ENCODE measurements at regions not wholly inside any gene's neighbourhood (a gene's known extent, or its start where the extent isn't known, plus 50 kb on each side); places are given as distances from the start of the nearest gene placed in this dataset.

DNA sequence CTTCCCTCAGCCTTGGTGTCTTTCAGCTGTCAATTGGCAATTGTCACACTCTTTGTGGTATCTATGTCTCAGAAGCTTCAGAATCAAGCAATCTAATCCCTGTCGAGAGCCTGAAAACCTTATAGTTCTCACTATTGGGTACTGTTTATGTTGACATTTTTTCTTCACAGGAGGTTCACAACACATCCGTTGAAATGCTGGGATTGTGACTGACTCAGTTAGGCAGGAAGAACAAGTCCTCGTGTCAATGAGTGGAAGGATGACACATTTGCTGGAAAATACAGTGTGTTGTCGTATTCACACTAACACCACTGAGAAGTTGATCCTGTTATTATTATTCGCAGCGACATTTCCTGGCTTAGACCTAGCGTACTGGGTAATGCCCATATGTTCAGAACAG is 163.9 kb upstream of the CITED2 start:
- Mint-ChIP-seq H3K9me3 (ENCODE audit: unreplicated experiment) (no peaks in the 10 kb centered on the region), H3K36me3 (ENCODE audit: unreplicated experiment) (no peaks in the 10 kb centered on the region), H3K4me1 (ENCODE audit: low read depth, unreplicated experiment) (peaks cover 4% of the 10 kb centered on the region), H3K4me3 (ENCODE audit: unreplicated experiment) (no peak overlapping the region), H3K27me3 (ENCODE audit: unreplicated experiment) (no peaks in the 10 kb centered on the region), H3K27ac (ENCODE audit: unreplicated experiment) (no peak overlapping the region)
- TF ChIP-seq, protein P1, sequence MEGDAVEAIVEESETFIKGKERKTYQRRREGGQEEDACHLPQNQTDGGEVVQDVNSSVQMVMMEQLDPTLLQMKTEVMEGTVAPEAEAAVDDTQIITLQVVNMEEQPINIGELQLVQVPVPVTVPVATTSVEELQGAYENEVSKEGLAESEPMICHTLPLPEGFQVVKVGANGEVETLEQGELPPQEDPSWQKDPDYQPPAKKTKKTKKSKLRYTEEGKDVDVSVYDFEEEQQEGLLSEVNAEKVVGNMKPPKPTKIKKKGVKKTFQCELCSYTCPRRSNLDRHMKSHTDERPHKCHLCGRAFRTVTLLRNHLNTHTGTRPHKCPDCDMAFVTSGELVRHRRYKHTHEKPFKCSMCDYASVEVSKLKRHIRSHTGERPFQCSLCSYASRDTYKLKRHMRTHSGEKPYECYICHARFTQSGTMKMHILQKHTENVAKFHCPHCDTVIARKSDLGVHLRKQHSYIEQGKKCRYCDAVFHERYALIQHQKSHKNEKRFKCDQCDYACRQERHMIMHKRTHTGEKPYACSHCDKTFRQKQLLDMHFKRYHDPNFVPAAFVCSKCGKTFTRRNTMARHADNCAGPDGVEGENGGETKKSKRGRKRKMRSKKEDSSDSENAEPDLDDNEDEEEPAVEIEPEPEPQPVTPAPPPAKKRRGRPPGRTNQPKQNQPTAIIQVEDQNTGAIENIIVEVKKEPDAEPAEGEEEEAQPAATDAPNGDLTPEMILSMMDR (IDR thresholded peaks at IDR 0.05; ENCODE audit: partially characterized antibody, unreplicated experiment): no peak
- no peak for DNase-seq

DNA sequence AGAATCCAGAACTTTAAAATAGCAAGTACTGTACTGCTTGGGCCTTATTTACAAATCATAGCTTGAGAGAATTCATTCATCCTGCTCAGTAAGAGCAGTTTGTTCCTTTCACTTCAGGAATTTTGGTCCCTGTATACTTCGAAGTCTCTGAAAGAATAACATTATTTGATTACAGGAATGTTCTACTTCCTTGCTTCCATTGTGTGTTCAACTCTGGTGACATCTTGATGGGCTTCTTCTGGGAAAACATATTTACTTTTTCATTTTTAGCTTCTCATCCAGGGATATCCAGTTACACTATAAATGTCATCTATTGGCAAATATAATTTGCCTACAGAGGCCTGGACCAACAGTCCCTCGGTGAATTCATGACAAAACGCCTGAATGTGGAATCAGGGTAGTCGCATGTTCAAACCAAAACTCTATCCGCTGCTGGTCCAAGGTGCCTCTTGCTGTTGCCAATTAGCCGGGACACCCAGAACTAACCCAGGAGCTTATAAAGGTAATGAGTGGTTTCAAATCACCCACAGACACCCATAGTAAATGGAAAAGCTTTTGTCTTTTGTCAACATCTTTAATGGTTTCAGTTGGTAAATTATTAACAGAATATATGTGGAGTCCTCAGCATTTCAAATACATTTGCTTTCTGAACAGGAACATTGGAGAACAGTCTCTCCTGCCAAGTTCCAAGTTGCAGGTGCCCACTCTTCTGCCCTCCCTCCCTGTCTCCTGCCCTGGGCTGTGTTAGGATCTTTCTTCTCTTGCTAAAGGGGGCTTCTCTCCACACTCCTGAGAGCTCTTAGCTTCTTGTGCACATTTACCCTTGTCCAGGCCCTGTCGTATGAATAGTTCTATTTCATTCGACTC is 162.5 kb upstream of the CITED2 start:
- Mint-ChIP-seq H3K36me3 (ENCODE audit: unreplicated experiment) (no peaks in the 10 kb centered on the region), H3K27ac (ENCODE audit: unreplicated experiment) (no peak overlapping the region), H3K4me1 (ENCODE audit: low read depth, unreplicated experiment) (peaks cover 4% of the 10 kb centered on the region), H3K4me3 (ENCODE audit: unreplicated experiment) (no peak overlapping the region), H3K9me3 (ENCODE audit: unreplicated experiment) (no peaks in the 10 kb centered on the region), H3K27me3 (ENCODE audit: unreplicated experiment) (no peaks in the 10 kb centered on the region)
- DNase-seq: no peak
- TF ChIP-seq, protein P1 (IDR thresholded peaks at IDR 0.05; ENCODE audit: partially characterized antibody, unreplicated experiment): no peak

DNA sequence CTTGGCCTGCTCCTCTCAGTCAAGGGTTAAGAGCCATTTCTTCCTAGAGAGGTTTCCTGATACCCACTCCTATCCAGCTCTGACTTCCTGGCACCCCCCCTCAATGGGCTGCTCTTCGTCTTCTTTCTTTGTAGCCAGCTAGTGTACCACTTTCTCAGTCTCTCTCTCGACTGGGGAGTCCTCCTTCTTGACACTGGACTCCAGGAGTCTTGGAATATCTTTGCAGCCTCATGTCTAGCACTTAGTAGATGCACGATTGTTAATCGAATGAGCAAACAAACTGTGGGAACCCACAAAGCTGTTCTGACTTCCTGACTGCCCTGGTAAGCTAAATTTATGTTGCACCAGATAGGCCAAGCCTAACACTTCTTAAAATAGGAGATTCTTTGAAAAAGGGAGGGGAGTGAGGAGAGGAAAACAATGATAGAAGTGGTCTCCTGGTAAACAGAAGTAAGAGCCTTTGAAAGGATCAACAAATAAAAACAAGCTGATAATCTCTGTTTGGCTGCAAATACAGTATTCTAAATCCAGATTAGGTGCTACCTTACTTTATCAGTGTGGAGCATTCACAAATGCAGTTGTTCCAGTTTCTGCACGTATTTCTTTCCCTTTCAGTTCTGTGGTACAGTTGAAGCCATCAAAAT is 160.1 kb upstream of the CITED2 start:
- H3K4me3 Mint-ChIP-seq (ENCODE audit: unreplicated experiment): no peak overlapping the region
- H3K9me3 Mint-ChIP-seq (ENCODE audit: unreplicated experiment): no peaks in the 10 kb centered on the region
- no peak for DNase-seq
- peaks cover 4% of the 10 kb centered on the region for H3K4me1 Mint-ChIP-seq (ENCODE audit: low read depth, unreplicated experiment)
- no peak overlapping the region for H3K27ac Mint-ChIP-seq (ENCODE audit: unreplicated experiment)
- TF ChIP-seq, protein P1 (IDR thresholded peaks at IDR 0.05; ENCODE audit: partially characterized antibody, unreplicated experiment): no peak
- no peaks in the 10 kb centered on the region for H3K36me3 Mint-ChIP-seq (ENCODE audit: unreplicated experiment)
- H3K27me3 Mint-ChIP-seq (ENCODE audit: unreplicated experiment): no peaks in the 10 kb centered on the region

DNA sequence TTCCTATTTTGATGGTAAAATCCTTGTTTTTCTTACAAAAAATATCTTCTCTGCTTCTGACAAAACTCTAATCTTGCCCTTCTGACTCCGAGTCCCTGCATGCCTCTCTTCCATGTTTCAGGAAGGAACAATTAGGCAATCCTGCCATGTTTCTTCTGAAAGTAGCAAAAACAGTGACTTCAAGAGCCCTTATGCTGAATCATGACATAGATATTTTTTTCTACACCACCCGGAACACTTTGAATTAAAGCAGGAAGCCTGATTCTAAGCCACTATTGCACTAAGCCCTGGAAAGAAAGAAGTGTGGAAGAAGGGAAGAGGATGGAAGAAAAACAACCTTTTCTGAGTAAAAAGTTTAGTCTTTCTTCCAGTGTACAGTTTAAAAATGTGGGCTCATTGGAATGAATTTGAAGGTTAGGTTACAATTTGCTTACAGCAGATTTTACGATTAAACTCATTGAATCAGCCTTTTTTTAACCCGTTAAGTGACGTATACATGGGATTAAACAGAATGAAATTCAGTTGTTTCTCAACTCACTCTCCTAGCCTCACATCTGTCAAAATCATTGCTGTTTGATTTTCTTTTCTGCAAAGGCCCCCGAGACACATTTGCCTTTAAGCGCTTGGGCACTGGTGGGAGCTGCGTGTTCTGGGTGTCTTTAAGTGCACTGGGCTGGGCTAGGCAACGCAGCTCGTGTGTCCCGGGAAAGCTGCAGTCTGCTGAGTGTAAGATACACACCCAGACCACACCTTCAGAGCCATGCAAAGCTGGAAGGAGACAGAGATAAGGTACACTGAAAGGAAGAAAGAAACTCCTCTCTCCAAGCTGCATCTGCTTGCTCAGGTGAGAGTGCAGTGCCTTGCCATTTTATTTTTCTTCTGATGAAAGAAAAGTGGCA is 159.4 kb upstream of the CITED2 start:
- no peak overlapping the region for H3K27ac Mint-ChIP-seq (ENCODE audit: unreplicated experiment)
- no peaks in the 10 kb centered on the region for H3K36me3 Mint-ChIP-seq (ENCODE audit: unreplicated experiment)
- TF ChIP-seq, protein P1 (IDR thresholded peaks at IDR 0.05; ENCODE audit: partially characterized antibody, unreplicated experiment): no peak
- no peaks in the 10 kb centered on the region for H3K27me3 Mint-ChIP-seq (ENCODE audit: unreplicated experiment)
- no peaks in the 10 kb centered on the region for H3K9me3 Mint-ChIP-seq (ENCODE audit: unreplicated experiment)
- peaks cover 4% of the 10 kb centered on the region for H3K4me1 Mint-ChIP-seq (ENCODE audit: low read depth, unreplicated experiment)
- H3K4me3 Mint-ChIP-seq (ENCODE audit: unreplicated experiment): no peak overlapping the region
- DNase-seq: no peak

All from glutamatergic neuron (in vitro differentiated cells).